CD4-positive, alpha-beta T cell (primary cell): ENCODE measurements at regions not wholly inside any gene's neighbourhood (a gene's known extent, or its start where the extent isn't known, plus 50 kb on each side); places are given as distances from the start of the nearest gene placed in this dataset.

Experiments
- ATAC-seq: fragments of 200-7000 bp; cut with Tn5 transposase; one replicate; pipeline ENCODE4 v1.10.0; 2022; ENCODE audit warnings: mild to moderate bottlenecking; ENCODE audit not compliant: poor library complexity
- CTCF ChIA-PET: fragments of 350-600 bp; sonication (Branson Sonifier 250); formaldehyde crosslinking; loops from one replicate; lab custom pipeline; 2021; ENCODE audit warnings: antibody characterized with exemption, inconsistent platforms; lab: Charles Lee
- POLR2A ChIA-PET: fragments of 350-600 bp; sonication (Branson Sonifier 250); formaldehyde crosslinking; loops from one replicate; lab custom pipeline; 2021; ENCODE audit warnings: antibody characterized with exemption, inconsistent platforms; lab: Charles Lee
- DNase-seq, 14 experiments: peaks; one replicate each; pipeline ENCODE4 v3.0.0-alpha.2; 2013 to 2020; ENCODE audit warnings: mixed read lengths in 2 of 14
- H3K27ac ChIP-seq, 2 donors: one replicate each; pipeline versions ENCODE4 v1.5.1 to v1.7.0; 2013; ENCODE audit warnings: low read length in 2 of 2, low read depth in 1 of 2, mild to moderate bottlenecking in 1 of 2
- H3K27me3 ChIP-seq, 2 experiments: 1 replicate in 1 of 2; 2 replicates in 1 of 2; pipeline versions ENCODE4 v1.6.1 to v1.7.0; 2013; ENCODE audit warnings: low read length in 2 of 2, control low read depth in 1 of 2, mild to moderate bottlenecking in 1 of 2, moderate library complexity in 1 of 2; ENCODE audit not compliant: insufficient read depth in 2 of 2, control insufficient read depth in 1 of 2
- H3K36me3 ChIP-seq: one replicate; pipeline ENCODE4 v1.6.1; 2013; ENCODE audit warnings: low read length, control low read depth; ENCODE audit not compliant: insufficient read depth
- H3K4me1 ChIP-seq: one replicate; pipeline ENCODE4 v1.6.1; 2013; ENCODE audit warnings: low read length, control low read depth; ENCODE audit not compliant: insufficient read depth
- H3K4me3 ChIP-seq: one replicate; pipeline ENCODE4 v1.5.1; 2013; ENCODE audit warnings: mild to moderate bottlenecking, low read length, moderate library complexity
- H3K9me3 ChIP-seq, 2 experiments: 1 replicate in 1 of 2; 2 replicates in 1 of 2; pipeline versions ENCODE4 v1.6.1 to v1.7.0; 2013; ENCODE audit warnings: low read length in 2 of 2, mild to moderate bottlenecking in 2 of 2, control low read depth in 1 of 2, moderate library complexity in 1 of 2; ENCODE audit not compliant: control insufficient read depth in 1 of 2, insufficient read depth in 1 of 2
- H3K27ac Mint-ChIP-seq: one replicate; pipeline ENCODE4 v1.8.0; 2020; ENCODE audit warnings: mixed read lengths
- H3K27me3 Mint-ChIP-seq: one replicate; pipeline ENCODE4 v1.8.0; 2021; ENCODE audit warnings: mixed read lengths
- H3K36me3 Mint-ChIP-seq: one replicate; pipeline ENCODE4 v1.8.0; 2021; ENCODE audit warnings: low read depth, mixed read lengths
- H3K4me1 Mint-ChIP-seq: one replicate; pipeline ENCODE4 v1.8.0; 2021; ENCODE audit warnings: low read depth, mixed read lengths
- H3K4me3 Mint-ChIP-seq: one replicate; pipeline ENCODE4 v1.8.0; 2020; ENCODE audit warnings: mild to moderate bottlenecking, mixed read lengths
- H3K9me3 Mint-ChIP-seq: one replicate; pipeline ENCODE4 v1.8.0; 2020; ENCODE audit warnings: mixed read lengths
- intact Hi-C, 2 experiments: fragments of 100-400 bp; cut with DNase I in 1 of 2; cut with micrococcal nuclease in 1 of 2; formaldehyde crosslinking; loops; one replicate each; pipeline versions ENCODE4 v1.15.1 to v1.9.0; 2023 to 2025; cut with DNase I, micrococcal nuclease
- TF ChIP-seq, protein P1 (sequence below): fragments of 200-600 bp; IDR thresholded peaks from one replicate; pipeline ENCODE4 v1.8.0; 2022; ENCODE audit warnings: antibody characterized with exemption, mild to moderate bottlenecking

DNA sequence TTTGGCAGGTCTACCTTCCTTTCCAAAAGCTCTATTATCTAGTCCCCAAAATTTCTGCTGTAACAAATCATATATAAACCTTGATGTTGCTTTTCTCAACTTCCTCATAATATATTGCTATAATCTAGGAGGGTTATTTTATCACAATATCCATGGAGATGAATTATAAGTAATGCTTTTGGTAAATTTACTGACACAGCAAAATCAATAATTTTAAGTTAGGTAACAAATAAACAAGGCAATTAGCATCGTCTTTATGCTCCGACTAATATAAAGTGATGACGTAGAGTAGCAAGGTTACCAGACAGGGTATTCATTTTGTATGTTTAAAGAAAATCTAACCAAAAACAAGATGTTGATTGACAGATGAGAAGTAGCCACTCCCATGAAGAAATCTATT lies 132.3 kb upstream of the ST8SIA4 start:
- Mint-ChIP-seq H3K9me3 (no peaks in the 10 kb centered on the region), H3K27me3 (no peaks in the 10 kb centered on the region), H3K4me1 (no peaks in the 10 kb centered on the region), H3K4me3 (no peak overlapping the region), H3K27ac (no peak overlapping the region), H3K36me3 (no peaks in the 10 kb centered on the region)
- Histone ChIP-seq H3K36me3 (no peaks in the 10 kb centered on the region), H3K4me3 (no peak overlapping the region), H3K4me1 (no peaks in the 10 kb centered on the region), H3K9me3 (no peaks in the 10 kb centered on the region), H3K27ac (no peak overlapping the region), H3K27me3 (no peaks in the 10 kb centered on the region)
- TF ChIP-seq, protein P1, sequence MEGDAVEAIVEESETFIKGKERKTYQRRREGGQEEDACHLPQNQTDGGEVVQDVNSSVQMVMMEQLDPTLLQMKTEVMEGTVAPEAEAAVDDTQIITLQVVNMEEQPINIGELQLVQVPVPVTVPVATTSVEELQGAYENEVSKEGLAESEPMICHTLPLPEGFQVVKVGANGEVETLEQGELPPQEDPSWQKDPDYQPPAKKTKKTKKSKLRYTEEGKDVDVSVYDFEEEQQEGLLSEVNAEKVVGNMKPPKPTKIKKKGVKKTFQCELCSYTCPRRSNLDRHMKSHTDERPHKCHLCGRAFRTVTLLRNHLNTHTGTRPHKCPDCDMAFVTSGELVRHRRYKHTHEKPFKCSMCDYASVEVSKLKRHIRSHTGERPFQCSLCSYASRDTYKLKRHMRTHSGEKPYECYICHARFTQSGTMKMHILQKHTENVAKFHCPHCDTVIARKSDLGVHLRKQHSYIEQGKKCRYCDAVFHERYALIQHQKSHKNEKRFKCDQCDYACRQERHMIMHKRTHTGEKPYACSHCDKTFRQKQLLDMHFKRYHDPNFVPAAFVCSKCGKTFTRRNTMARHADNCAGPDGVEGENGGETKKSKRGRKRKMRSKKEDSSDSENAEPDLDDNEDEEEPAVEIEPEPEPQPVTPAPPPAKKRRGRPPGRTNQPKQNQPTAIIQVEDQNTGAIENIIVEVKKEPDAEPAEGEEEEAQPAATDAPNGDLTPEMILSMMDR, result no peak
- DNase-seq (no peak), ATAC-seq (no peak)
- CTCF ChIA-PET, result interaction anchor here (0.7 kb wide), 1 partner anchor 370 kb away, joined by 3 read pairs; no protein-coding TSS in a partner anchor
- intact Hi-C loops, result no loop called here
- POLR2A ChIA-PET, result no interaction called here

DNA sequence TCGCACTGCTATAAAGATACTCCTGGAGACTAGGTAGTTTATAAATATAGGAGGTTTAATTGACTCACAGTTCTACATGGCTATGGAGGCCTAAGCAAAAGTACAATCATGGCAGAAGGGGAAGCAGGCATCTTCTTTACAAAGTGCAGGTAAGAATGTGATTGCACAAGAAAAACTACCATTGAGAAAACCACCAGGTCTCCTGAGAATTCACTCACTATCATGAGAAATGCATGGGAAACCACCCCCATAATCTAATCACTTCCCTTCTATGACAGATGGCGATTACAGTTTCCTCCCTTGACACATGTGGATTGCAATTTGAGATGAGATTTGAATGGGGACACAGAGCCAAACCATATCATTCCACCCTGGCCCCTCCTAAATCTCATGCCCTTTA lies 121.2 kb upstream of the ST8SIA4 start:
- Histone ChIP-seq H3K4me1 (no peaks in the 10 kb centered on the region), H3K27me3 (no peaks in the 10 kb centered on the region), H3K36me3 (no peaks in the 10 kb centered on the region), H3K4me3 (no peak overlapping the region), H3K9me3 (peaks cover 0 to 7% of the 10 kb centered on the region in 2 experiments), H3K27ac (no peak overlapping the region)
- ChIA-PET POLR2A (no interaction called here), CTCF (no interaction called here)
- no peaks in the 10 kb centered on the region for H3K27me3 Mint-ChIP-seq
- no peak overlapping the region for H3K4me3 Mint-ChIP-seq
- DNase-seq (no peak), ATAC-seq (no peak)
- TF ChIP-seq, protein P1, result no peak
- no peaks in the 10 kb centered on the region for H3K4me1 Mint-ChIP-seq
- H3K27ac Mint-ChIP-seq, result no peak overlapping the region
- H3K9me3 Mint-ChIP-seq, result no peaks in the 10 kb centered on the region
- H3K36me3 Mint-ChIP-seq, result no peaks in the 10 kb centered on the region
- intact Hi-C loops, result no loop called here

DNA sequence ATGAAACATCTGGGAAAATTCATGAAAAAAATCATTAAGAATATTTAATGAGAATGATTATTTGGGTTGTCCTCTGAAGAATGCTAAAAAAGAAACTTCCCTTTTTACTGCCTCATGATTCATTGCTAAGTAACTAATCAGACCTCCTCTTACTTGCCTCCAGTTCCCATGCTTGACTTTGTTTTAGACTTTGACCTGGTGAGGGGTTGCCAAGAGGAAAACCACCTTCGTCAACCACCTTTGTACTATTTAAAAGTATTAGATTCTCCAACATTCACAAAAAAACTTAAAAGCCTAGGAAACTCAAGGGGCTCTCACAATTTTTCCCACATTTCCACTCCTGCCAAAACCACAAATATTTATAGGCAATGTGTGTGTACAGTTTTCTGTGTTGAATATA lies 115.2 kb upstream of the ST8SIA4 start:
- H3K4me3 ChIP-seq, result no peak overlapping the region
- H3K36me3 ChIP-seq, result no peaks in the 10 kb centered on the region
- Mint-ChIP-seq H3K9me3 (no peaks in the 10 kb centered on the region), H3K4me3 (no peak overlapping the region), H3K36me3 (no peaks in the 10 kb centered on the region), H3K27ac (no peak overlapping the region), H3K4me1 (no peaks in the 10 kb centered on the region), H3K27me3 (no peaks in the 10 kb centered on the region)
- no peaks in the 10 kb centered on the region for H3K9me3 ChIP-seq
- H3K4me1 ChIP-seq, result no peaks in the 10 kb centered on the region
- intact Hi-C loops, result no loop called here
- ChIA-PET CTCF (interaction anchor here (1.2 kb wide), 1 partner anchor 9 kb away, joined by 3 read pairs; no protein-coding TSS in a partner anchor), POLR2A (no interaction called here)
- DNase-seq (no peak), ATAC-seq (no peak)
- no peaks in the 10 kb centered on the region for H3K27me3 ChIP-seq
- TF ChIP-seq, protein P1, result no peak
- H3K27ac ChIP-seq, result no peak overlapping the region
